IMR-90 (cell line): ENCODE measurements at regions not wholly inside any gene's neighbourhood (a gene's known extent, or its start where the extent isn't known, plus 50 kb on each side); places are given as distances from the start of the nearest gene placed in this dataset.

Experiments used
- ATAC-seq: fragments of 200-7000 bp; cut with Tn5 transposase; 2 replicates; pipeline ENCODE4 v1.9.1; 2020; ENCODE audit warnings: low read depth, mild to moderate bottlenecking, moderate library complexity
- BruUV-seq: library from RNA; stranded (reverse); fragments of 400-500 nt; replicated peaks from 2 replicates; lab custom pipeline; 2021; lab: Mats Ljungman, UMichigan
- CTCF ChIA-PET: fragments of 300-600 bp; formaldehyde crosslinking; extraction: SDS; loops from one replicate; lab custom pipeline; 2021; ENCODE audit warnings: antibody characterized with exemption; lab: Yijun Ruan, JAX
- POLR2A ChIA-PET: fragments of 300-600 bp; sonication (Branson Sonifier 250); formaldehyde crosslinking; loops from one replicate; lab custom pipeline; 2022; ENCODE audit warnings: antibody characterized with exemption; ENCODE audit not compliant: unreplicated experiment; lab: Charles Lee
- DNase-seq: peaks from one replicate; pipeline ENCODE4 v3.0.0; 2013
- H2AFZ ChIP-seq: replicated peaks from 2 replicates; pipeline ENCODE3; 2013; ENCODE audit warnings: low read length, mild to moderate bottlenecking; ENCODE audit not compliant: poor library complexity
- H2AK5ac ChIP-seq: 2 replicates; pipeline ENCODE4 v1.6.1; 2013; ENCODE audit warnings: low read depth, low read length, inconsistent platforms
- H2AK9ac ChIP-seq: replicated peaks from 2 replicates; pipeline ENCODE3; 2013; ENCODE audit warnings: mild to moderate bottlenecking, low read depth, low read length, moderate library complexity; ENCODE audit not compliant: poor library complexity
- H2BK120ac ChIP-seq: 2 replicates; pipeline ENCODE4 v1.6.1; 2013; ENCODE audit warnings: low read depth, low read length, inconsistent platforms
- H2BK15ac ChIP-seq: 3 replicates; pipeline ENCODE4 v1.6.1; 2013; ENCODE audit warnings: low read depth, low read length, inconsistent platforms
- H2BK20ac ChIP-seq: 2 replicates; pipeline ENCODE4 v1.6.1; 2013; ENCODE audit warnings: low read depth, mild to moderate bottlenecking, inconsistent platforms, low read length, moderate library complexity
- H2BK5ac ChIP-seq: 2 replicates; pipeline ENCODE4 v1.6.1; 2013; ENCODE audit warnings: mild to moderate bottlenecking, low read depth, low read length, inconsistent platforms; ENCODE audit not compliant: poor library complexity, severe bottlenecking
- H3K14ac ChIP-seq: replicated peaks from 2 replicates; pipeline ENCODE4 v1.6.1; 2013; ENCODE audit warnings: low read depth, low read length, inconsistent platforms
- H3K18ac ChIP-seq: 2 replicates; pipeline ENCODE4 v1.6.1; 2013; ENCODE audit warnings: low read depth, low read length, control low read depth
- H3K23ac ChIP-seq: 2 replicates; pipeline ENCODE4 v1.6.1; 2013; ENCODE audit warnings: low read depth, low read length, inconsistent platforms
- H3K27ac ChIP-seq: 2 replicates; pipeline ENCODE4 v1.5.1; 2013; ENCODE audit warnings: mild to moderate bottlenecking, control low read depth, low read length; ENCODE audit not compliant: insufficient read depth
- H3K27me3 ChIP-seq: 2 replicates; pipeline ENCODE4 v1.6.1; 2013; ENCODE audit warnings: low read length; ENCODE audit not compliant: control insufficient read depth, insufficient read depth
- H3K36me3 ChIP-seq: 2 replicates; pipeline ENCODE4 v1.6.1; 2013; ENCODE audit warnings: low read length, mixed read lengths; ENCODE audit not compliant: control insufficient read depth, insufficient read depth
- H3K4ac ChIP-seq: 2 replicates; pipeline ENCODE4 v1.6.1; 2013; ENCODE audit warnings: low read depth, low read length, inconsistent platforms
- H3K4me1 ChIP-seq: 2 replicates; pipeline ENCODE4 v1.6.1; 2013; ENCODE audit warnings: low read length, mixed read lengths; ENCODE audit not compliant: control insufficient read depth, insufficient read depth
- H3K4me2 ChIP-seq: 2 replicates; pipeline ENCODE4 v1.6.1; 2013; ENCODE audit warnings: low read depth, mild to moderate bottlenecking, control low read depth, low read length, moderate library complexity
- H3K4me3 ChIP-seq: 2 replicates; pipeline ENCODE4 v1.5.1; 2013; ENCODE audit warnings: low read depth, mild to moderate bottlenecking, control low read depth, low read length, moderate library complexity; ENCODE audit not compliant: insufficient read depth
- H3K56ac ChIP-seq: 2 replicates; pipeline ENCODE4 v1.6.1; 2013; ENCODE audit warnings: low read length, inconsistent platforms; ENCODE audit not compliant: insufficient read depth; ENCODE audit errors: extremely low read depth
- H3K79me1 ChIP-seq, 2 experiments: 2 replicates each; pipeline ENCODE4 v1.6.1; 2013; ENCODE audit warnings: low read length in 2 of 2, inconsistent platforms in 1 of 2, low read depth in 1 of 2
- H3K9ac ChIP-seq: 2 replicates; pipeline ENCODE4 v1.6.1; 2013; ENCODE audit warnings: low read depth, low read length, control low read depth
- H3K9me1 ChIP-seq: 2 replicates; pipeline ENCODE4 v1.6.1; 2013; ENCODE audit warnings: low read length, inconsistent platforms; ENCODE audit not compliant: insufficient read depth
- H3K9me3 ChIP-seq: 2 replicates; pipeline ENCODE4 v1.6.1; 2013; ENCODE audit warnings: low read length; ENCODE audit not compliant: control insufficient read depth, insufficient read depth
- H4K20me1 ChIP-seq: 2 replicates; pipeline ENCODE4 v1.6.1; 2013; ENCODE audit warnings: low read length, inconsistent platforms; ENCODE audit not compliant: insufficient read depth
- H4K5ac ChIP-seq: 2 replicates; pipeline ENCODE4 v1.6.1; 2013; ENCODE audit warnings: mild to moderate bottlenecking, low read depth, low read length, control low read depth
- H4K8ac ChIP-seq, 2 experiments: 2 replicates each; pipeline ENCODE4 v1.6.1; 2013; ENCODE audit warnings: low read depth in 2 of 2, low read length in 2 of 2, control low read depth in 1 of 2, inconsistent platforms in 1 of 2
- H4K91ac ChIP-seq: 2 replicates; pipeline ENCODE4 v1.6.1; 2013; ENCODE audit warnings: low read depth, low read length, inconsistent platforms; ENCODE audit not compliant: insufficient read depth
- CHD1 ChIP-seq: IDR thresholded peaks from 2 replicates; pipeline ENCODE4 v1.6.1; 2012; ENCODE audit warnings: low read depth, low read length, improper control_type of control experiment
- RCOR1 ChIP-seq: IDR thresholded peaks from 2 replicates; pipeline ENCODE4 v1.6.1; 2012; ENCODE audit warnings: mild to moderate bottlenecking, low read length, improper control_type of control experiment; ENCODE audit not compliant: insufficient replicate concordance
- RFX5 ChIP-seq: IDR thresholded peaks from 2 replicates; pipeline ENCODE4 v1.8.0; 2012; ENCODE audit warnings: low read depth, mild to moderate bottlenecking, low read length, moderate library complexity
- WGBS, 2 experiments: methylation state at CpG; one replicate each; pipeline versions ENCODE4 v1.1.5 to v1.1.7; 2013; ENCODE audit warnings: missing lambda C conversion rate in 2 of 2; ENCODE audit not compliant: insufficient read length in 1 of 2; ENCODE audit errors: extremely low coverage in 2 of 2; 5-methylcytosine and 5-hydroxymethylcytosine counted together
- dilution Hi-C: fragments of 300-500 bp; cut with HindIII; formaldehyde crosslinking; loops from one replicate; pipeline ENCODE4 v1.14.3; 2018; ENCODE audit warnings: low sequenced_read_pairs; ENCODE audit not compliant: unreplicated experiment
- in situ Hi-C: fragments of 300-500 bp; cut with MboI; formaldehyde crosslinking; loops from 3 replicates; pipeline ENCODE4 v1.14.3; 2019; ENCODE audit warnings: low sequenced_read_pairs, inconsistent platforms, mixed read lengths
- intact Hi-C: fragments of 100-400 bp; cut with micrococcal nuclease; formaldehyde crosslinking; loops from 2 replicates; pipeline ENCODE4 v1.10.0; 2022

DNA sequence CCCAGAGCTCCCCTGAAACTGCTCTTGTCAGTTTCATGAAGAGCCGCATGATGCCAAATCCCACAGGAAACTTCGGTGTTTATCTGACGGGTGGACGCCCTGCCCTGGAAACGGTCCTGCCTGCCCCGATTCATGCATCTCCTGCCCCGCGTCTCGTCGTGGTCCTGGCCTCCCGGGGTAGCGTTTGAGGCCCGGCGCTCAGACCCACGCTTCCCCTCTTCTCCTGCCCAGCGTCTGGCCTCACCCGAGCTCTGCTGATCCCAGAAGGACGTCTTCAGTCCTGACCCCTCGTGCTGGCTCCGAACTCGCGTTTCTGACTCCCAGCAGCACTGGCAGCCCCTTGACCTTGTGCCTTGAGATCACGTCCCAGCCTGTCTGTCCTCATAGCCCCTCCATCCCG, 180.5 kb downstream of the TMEM18 start:
- intact Hi-C loops (no loop called here), dilution Hi-C loops (no loop called here), in situ Hi-C loops (no loop called here)
- Histone ChIP-seq H4K8ac (no peak overlapping the region), H4K91ac (no peak overlapping the region), H2BK5ac (no peak overlapping the region), H3K9me1 (no peaks in the 10 kb centered on the region), H2BK120ac (no peak overlapping the region), H3K4me1 (no peaks in the 10 kb centered on the region), H3K9ac (no peak overlapping the region), H2AK9ac (no peak overlapping the region), H3K27ac (no peak overlapping the region), H4K20me1 (no peaks in the 10 kb centered on the region), H3K4ac (no peak overlapping the region), H3K9me3 (peaks cover 43% of the 10 kb centered on the region), H4K5ac (no peak overlapping the region), H3K18ac (no peak overlapping the region), H3K79me1 (no peaks in the 10 kb centered on the region), H2BK15ac (no peak overlapping the region), H3K56ac (no peak overlapping the region), H3K14ac (no peak overlapping the region), H3K23ac (no peak overlapping the region), H2BK20ac (no peak overlapping the region), H3K36me3 (no peaks in the 10 kb centered on the region), H3K27me3 (no peaks in the 10 kb centered on the region), H2AFZ (no peak overlapping the region), H3K4me3 (no peak overlapping the region), H3K4me2 (no peak overlapping the region), H2AK5ac (no peak overlapping the region)
- ATAC-seq (no peak), DNase-seq (no peak)
- TF ChIP-seq RFX5 (no peak), RCOR1 (no peak), CHD1 (no peak)
- BruUV-seq: no TSS peak
- CTCF ChIA-PET: no interaction called here
- POLR2A ChIA-PET: no interaction called here
- 47% methylated on average over 13 of the region's 24 CpGs; no CpG with 5 or more reads in 1 of the 2 experiments for WGBS, 2 experiments
